ENCODE measurements at regions not wholly inside any gene's neighbourhood (a gene's known extent, or its start where the extent isn't known, plus 50 kb on each side); places are given as distances from the start of the nearest gene placed in this dataset.

DNA sequence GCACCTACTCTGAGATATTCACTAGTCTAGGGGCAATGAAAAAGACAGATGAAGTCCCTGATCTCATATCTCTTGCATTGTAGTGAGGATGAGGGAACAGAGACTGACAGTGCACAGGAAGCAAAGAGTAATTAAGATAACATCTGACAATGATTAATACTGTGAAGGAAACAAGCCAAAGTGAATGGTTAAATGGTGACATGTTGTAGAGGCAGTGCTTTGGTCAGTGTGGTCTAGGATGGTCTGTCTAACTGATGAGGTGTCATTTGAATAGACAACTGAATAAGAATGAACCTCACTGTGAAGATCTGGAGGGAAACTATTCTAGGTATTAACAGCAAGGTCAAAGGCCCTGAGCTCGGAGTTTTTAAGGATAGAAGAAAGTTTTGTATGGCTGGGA is 333.3 kb upstream of the GRIA1 start:
- no peak overlapping the region for H3K27ac Mint-ChIP-seq (ENCODE audit: low read depth, unreplicated experiment)
- no peaks in the 10 kb centered on the region for H3K27me3 Mint-ChIP-seq (ENCODE audit: insufficient read depth, unreplicated experiment)
- H3K4me1 Mint-ChIP-seq (ENCODE audit: insufficient read depth, unreplicated experiment), result peaks cover 36% of the 10 kb centered on the region
- intact Hi-C loops (cut with micrococcal nuclease), result no loop called here
- no peaks in the 10 kb centered on the region for H3K9me3 Mint-ChIP-seq (ENCODE audit: unreplicated experiment)
- TF ChIP-seq, protein P1, sequence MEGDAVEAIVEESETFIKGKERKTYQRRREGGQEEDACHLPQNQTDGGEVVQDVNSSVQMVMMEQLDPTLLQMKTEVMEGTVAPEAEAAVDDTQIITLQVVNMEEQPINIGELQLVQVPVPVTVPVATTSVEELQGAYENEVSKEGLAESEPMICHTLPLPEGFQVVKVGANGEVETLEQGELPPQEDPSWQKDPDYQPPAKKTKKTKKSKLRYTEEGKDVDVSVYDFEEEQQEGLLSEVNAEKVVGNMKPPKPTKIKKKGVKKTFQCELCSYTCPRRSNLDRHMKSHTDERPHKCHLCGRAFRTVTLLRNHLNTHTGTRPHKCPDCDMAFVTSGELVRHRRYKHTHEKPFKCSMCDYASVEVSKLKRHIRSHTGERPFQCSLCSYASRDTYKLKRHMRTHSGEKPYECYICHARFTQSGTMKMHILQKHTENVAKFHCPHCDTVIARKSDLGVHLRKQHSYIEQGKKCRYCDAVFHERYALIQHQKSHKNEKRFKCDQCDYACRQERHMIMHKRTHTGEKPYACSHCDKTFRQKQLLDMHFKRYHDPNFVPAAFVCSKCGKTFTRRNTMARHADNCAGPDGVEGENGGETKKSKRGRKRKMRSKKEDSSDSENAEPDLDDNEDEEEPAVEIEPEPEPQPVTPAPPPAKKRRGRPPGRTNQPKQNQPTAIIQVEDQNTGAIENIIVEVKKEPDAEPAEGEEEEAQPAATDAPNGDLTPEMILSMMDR (IDR thresholded peaks at IDR 0.05; ENCODE audit: unreplicated experiment), result no peak
- ChIA-PET POLR2A (no interaction called here), CTCF (interaction anchor here (1.1 to 1.6 kb wide), 2 partner anchors 8 to 9 kb away, joined by 4 to 7 read pairs; no protein-coding TSS in a partner anchor)
- BruUV-seq (replicated peaks), result no TSS peak
- no peak overlapping the region for H3K4me3 Mint-ChIP-seq (ENCODE audit: unreplicated experiment)
- H3K36me3 Mint-ChIP-seq (ENCODE audit: insufficient read depth, unreplicated experiment), result no peaks in the 10 kb centered on the region
- no peak for DNase-seq (ENCODE audit: unreplicated experiment)

- Mint-ChIP-seq H3K27me3 (ENCODE audit: insufficient read depth, unreplicated experiment) (no peaks in the 10 kb centered on the region), H3K4me3 (ENCODE audit: unreplicated experiment) (no peak overlapping the region), H3K36me3 (ENCODE audit: insufficient read depth, unreplicated experiment) (no peaks in the 10 kb centered on the region), H3K4me1 (ENCODE audit: insufficient read depth, unreplicated experiment) (peaks cover 27% of the 10 kb centered on the region), H3K9me3 (ENCODE audit: unreplicated experiment) (no peaks in the 10 kb centered on the region), H3K27ac (ENCODE audit: low read depth, unreplicated experiment) (no peak overlapping the region)
- TF ChIP-seq, protein P1 (IDR thresholded peaks at IDR 0.05; ENCODE audit: unreplicated experiment), result no peak
- intact Hi-C loops (cut with micrococcal nuclease), result no loop called here
- BruUV-seq (replicated peaks), result no TSS peak
- peak; percentile 19 for DNase-seq (ENCODE audit: unreplicated experiment)
- ChIA-PET POLR2A (interaction anchor here (0.7 kb wide), 2 partner anchors 11 to 12 kb away, joined by 3 read pairs; no protein-coding TSS in a partner anchor), CTCF (interaction anchor here (0.9 to 1.7 kb wide), 3 partner anchors 22 to 598 kb away, joined by 5 to 7 read pairs (median 6); no protein-coding TSS in a partner anchor)
Observed at GRCh38 chr5:153158608-153159007, 331.9 kb upstream of the GRIA1 start.

- peak; percentile 64 for DNase-seq (ENCODE audit: unreplicated experiment)
- peak overlapping the region; percentile 7 for H3K27ac Mint-ChIP-seq (ENCODE audit: low read depth, unreplicated experiment)
Observed at GRCh38 chr5:153159616-153160015, 330.9 kb upstream of the GRIA1 start.

DNA sequence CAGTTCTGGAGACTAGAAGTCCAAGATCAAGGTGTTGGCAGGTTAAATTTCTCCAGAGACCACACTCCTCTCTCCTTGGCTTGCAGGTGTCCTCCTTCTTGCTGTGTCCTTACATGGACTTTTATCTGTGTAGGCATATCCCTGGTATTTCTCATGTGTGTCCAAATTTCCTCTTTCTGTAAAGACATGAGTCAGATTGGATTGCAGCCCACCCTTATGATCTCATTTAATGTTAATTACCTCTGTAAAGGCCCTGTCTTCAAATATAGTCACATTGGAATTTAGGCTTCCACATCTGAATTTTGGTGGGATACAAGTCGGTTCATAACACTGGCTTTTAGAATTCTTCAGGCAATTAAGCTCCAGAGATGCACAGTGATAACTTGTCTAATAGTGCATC is 322.2 kb upstream of the GRIA1 start:
- intact Hi-C loops (cut with micrococcal nuclease), result no loop called here
- BruUV-seq (replicated peaks), result no TSS peak
- TF ChIP-seq, protein P1 (IDR thresholded peaks at IDR 0.05; ENCODE audit: unreplicated experiment), result no peak
- H3K27me3 Mint-ChIP-seq (ENCODE audit: insufficient read depth, unreplicated experiment), result no peaks in the 10 kb centered on the region
- no peak overlapping the region for H3K27ac Mint-ChIP-seq (ENCODE audit: low read depth, unreplicated experiment)
- H3K4me3 Mint-ChIP-seq (ENCODE audit: unreplicated experiment), result no peak overlapping the region
- ChIA-PET POLR2A (no interaction called here), CTCF (interaction anchor here (0.5 to 1.5 kb wide), 3 partner anchors 78 to 797 kb away, joined by 3 to 4 read pairs (median 3); no protein-coding TSS in a partner anchor)
- H3K36me3 Mint-ChIP-seq (ENCODE audit: insufficient read depth, unreplicated experiment), result no peaks in the 10 kb centered on the region
- H3K9me3 Mint-ChIP-seq (ENCODE audit: unreplicated experiment), result no peaks in the 10 kb centered on the region
- DNase-seq (ENCODE audit: unreplicated experiment), result no peak
- no peaks in the 10 kb centered on the region for H3K4me1 Mint-ChIP-seq (ENCODE audit: insufficient read depth, unreplicated experiment)

More at GRCh38 chr5:153159616-153160015, 330.9 kb upstream of the GRIA1 start:
- Mint-ChIP-seq H3K4me3 (ENCODE audit: unreplicated experiment) (no peak overlapping the region), H3K27me3 (ENCODE audit: insufficient read depth, unreplicated experiment) (no peaks in the 10 kb centered on the region), H3K36me3 (ENCODE audit: insufficient read depth, unreplicated experiment) (no peaks in the 10 kb centered on the region), H3K4me1 (ENCODE audit: insufficient read depth, unreplicated experiment) (peaks cover 27% of the 10 kb centered on the region), H3K9me3 (ENCODE audit: unreplicated experiment) (no peaks in the 10 kb centered on the region)
- intact Hi-C loops (cut with micrococcal nuclease), result no loop called here
- no TSS peak for BruUV-seq (replicated peaks)
- TF ChIP-seq, protein P1 (IDR thresholded peaks at IDR 0.05; ENCODE audit: unreplicated experiment), result no peak
- ChIA-PET POLR2A (interaction anchor here (0.6 to 0.7 kb wide), 3 partner anchors 46 to 595 kb away, joined by 3 read pairs; no protein-coding TSS in a partner anchor), CTCF (interaction anchor here (0.6 to 3.9 kb wide), 8 partner anchors 11 to 807 kb away, joined by 3 to 27 read pairs (median 3); no protein-coding TSS in a partner anchor)
